ENCODE measurements at regions not wholly inside any gene's neighbourhood (a gene's known extent, or its start where the extent isn't known, plus 50 kb on each side); places are given as distances from the start of the nearest gene placed in this dataset.
"Not testable (repeated sequence)": the region's sequence is repeated elsewhere in the genome, so short reads cannot be mapped to it uniquely, and the experiment has no call there.

DNA sequence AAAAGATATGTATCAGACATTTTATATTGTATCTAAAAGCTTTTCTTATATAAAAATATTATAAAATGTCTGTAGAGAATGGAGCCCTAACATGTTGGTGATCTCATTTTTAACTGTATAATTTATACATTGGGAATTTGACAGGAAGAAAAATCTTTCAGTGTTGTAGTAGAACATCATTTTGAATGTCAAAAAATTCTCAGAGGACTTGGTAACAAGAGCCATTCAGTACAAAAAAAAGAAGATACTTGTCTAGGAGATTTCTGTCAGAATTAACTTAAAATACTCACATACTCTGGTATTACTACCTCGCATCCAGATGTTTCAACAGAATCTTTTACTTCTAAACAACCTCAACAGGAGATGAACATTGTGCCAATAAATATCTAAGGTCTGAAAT, 1277.9 kb downstream of the ROBO2 start:
- Histone ChIP-seq H3K36me3 (ENCODE audit: control insufficient read depth, insufficient read depth, low read length) (no peaks in the 10 kb centered on the region), H3K27me3 (replicated peaks; ENCODE audit: control insufficient read depth, insufficient read depth, low read length) (no peaks in the 10 kb centered on the region), H3K4me3 (replicated peaks; ENCODE audit: low read depth, low read length) (no peak overlapping the region)
- no peak for DNase-seq (ENCODE audit: extremely low read depth, insufficient read length)
- TF ChIP-seq, protein P1, sequence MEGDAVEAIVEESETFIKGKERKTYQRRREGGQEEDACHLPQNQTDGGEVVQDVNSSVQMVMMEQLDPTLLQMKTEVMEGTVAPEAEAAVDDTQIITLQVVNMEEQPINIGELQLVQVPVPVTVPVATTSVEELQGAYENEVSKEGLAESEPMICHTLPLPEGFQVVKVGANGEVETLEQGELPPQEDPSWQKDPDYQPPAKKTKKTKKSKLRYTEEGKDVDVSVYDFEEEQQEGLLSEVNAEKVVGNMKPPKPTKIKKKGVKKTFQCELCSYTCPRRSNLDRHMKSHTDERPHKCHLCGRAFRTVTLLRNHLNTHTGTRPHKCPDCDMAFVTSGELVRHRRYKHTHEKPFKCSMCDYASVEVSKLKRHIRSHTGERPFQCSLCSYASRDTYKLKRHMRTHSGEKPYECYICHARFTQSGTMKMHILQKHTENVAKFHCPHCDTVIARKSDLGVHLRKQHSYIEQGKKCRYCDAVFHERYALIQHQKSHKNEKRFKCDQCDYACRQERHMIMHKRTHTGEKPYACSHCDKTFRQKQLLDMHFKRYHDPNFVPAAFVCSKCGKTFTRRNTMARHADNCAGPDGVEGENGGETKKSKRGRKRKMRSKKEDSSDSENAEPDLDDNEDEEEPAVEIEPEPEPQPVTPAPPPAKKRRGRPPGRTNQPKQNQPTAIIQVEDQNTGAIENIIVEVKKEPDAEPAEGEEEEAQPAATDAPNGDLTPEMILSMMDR (IDR thresholded peaks at IDR 0.05; ENCODE audit: insufficient read depth, low read length, poor library complexity, severe bottlenecking): no peak

DNA sequence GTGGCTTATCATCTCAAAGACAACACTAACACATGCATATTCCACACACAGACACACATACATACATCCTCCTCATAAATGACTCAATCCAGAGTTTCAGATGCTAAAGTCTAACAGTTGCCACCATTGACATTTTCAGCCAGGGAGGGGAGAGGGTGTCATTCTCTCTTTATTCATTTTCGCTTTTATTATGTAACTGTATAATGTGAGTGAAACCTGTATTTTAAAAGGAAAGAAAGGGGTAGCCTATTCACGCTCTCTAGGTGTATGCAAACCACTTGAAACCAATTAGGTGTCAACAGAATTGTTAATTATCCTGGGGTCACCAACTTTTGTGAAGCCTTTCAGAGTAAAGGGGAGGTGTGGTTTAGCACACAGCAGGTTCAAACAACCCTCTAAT, 1282.9 kb downstream of the ROBO2 start:
- TF ChIP-seq, protein P1 (IDR thresholded peaks at IDR 0.05; ENCODE audit: insufficient read depth, low read length, poor library complexity, severe bottlenecking): no peak
- DNase-seq (ENCODE audit: extremely low read depth, insufficient read length): no peak
- H3K27me3 ChIP-seq (replicated peaks; ENCODE audit: control insufficient read depth, insufficient read depth, low read length): no peaks in the 10 kb centered on the region
- H3K4me3 ChIP-seq (replicated peaks; ENCODE audit: low read depth, low read length): no peak overlapping the region
- no peaks in the 10 kb centered on the region for H3K36me3 ChIP-seq (ENCODE audit: control insufficient read depth, insufficient read depth, low read length)

DNA sequence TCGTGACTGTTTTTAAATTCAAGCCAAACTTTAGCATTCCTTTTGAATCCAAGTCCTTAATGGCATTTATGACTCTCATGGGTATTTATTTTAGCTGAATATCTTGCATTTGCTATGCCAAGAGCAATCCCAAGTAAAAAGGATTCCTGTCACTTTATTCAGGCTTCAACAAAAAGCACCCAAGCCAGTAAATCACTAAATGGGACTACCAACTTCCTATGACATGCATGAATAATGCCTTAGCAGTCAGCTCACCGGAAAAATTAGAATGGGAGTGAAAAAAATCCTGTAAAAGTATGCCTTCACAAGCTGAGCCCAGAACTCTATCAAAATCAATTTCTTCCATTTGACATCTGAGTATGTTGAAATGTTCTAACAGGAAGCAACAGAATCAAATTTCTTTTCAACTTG, 1297.9 kb downstream of the ROBO2 start:
- Histone ChIP-seq H3K27me3 (replicated peaks; ENCODE audit: control insufficient read depth, insufficient read depth, low read length) (no peaks in the 10 kb centered on the region), H3K4me3 (replicated peaks; ENCODE audit: low read depth, low read length) (no peak overlapping the region), H3K36me3 (ENCODE audit: control insufficient read depth, insufficient read depth, low read length) (no peaks in the 10 kb centered on the region)
- TF ChIP-seq, protein P1 (IDR thresholded peaks at IDR 0.05; ENCODE audit: insufficient read depth, low read length, poor library complexity, severe bottlenecking): no peak
- DNase-seq (ENCODE audit: extremely low read depth, insufficient read length): no peak

GRCh38 chr3:78338405-78338804, 1298.5 kb downstream of the ROBO2 start:
- TF ChIP-seq, protein P1 (IDR thresholded peaks at IDR 0.05; ENCODE audit: insufficient read depth, low read length, poor library complexity, severe bottlenecking): no peak
- H3K27me3 ChIP-seq (replicated peaks; ENCODE audit: control insufficient read depth, insufficient read depth, low read length): no peaks in the 10 kb centered on the region
- DNase-seq (ENCODE audit: extremely low read depth, insufficient read length): no peak
- H3K36me3 ChIP-seq (ENCODE audit: control insufficient read depth, insufficient read depth, low read length): no peaks in the 10 kb centered on the region
- no peak overlapping the region for H3K4me3 ChIP-seq (replicated peaks; ENCODE audit: low read depth, low read length)

GRCh38 chr3:78343221-78343620, 1303.3 kb downstream of the ROBO2 start:
- Histone ChIP-seq H3K36me3 (ENCODE audit: control insufficient read depth, insufficient read depth, low read length) (no peaks in the 10 kb centered on the region), H3K27me3 (replicated peaks; ENCODE audit: control insufficient read depth, insufficient read depth, low read length) (no peaks in the 10 kb centered on the region), H3K4me3 (replicated peaks; ENCODE audit: low read depth, low read length) (no peak overlapping the region)
- TF ChIP-seq, protein P1 (IDR thresholded peaks at IDR 0.05; ENCODE audit: insufficient read depth, low read length, poor library complexity, severe bottlenecking): no peak
- no peak for DNase-seq (ENCODE audit: extremely low read depth, insufficient read length)

- not testable (repeated sequence) for H3K27me3 ChIP-seq (replicated peaks; ENCODE audit: control insufficient read depth, insufficient read depth, low read length); H3K36me3 ChIP-seq (ENCODE audit: control insufficient read depth, insufficient read depth, low read length); DNase-seq (ENCODE audit: extremely low read depth, insufficient read length); H3K4me3 ChIP-seq (replicated peaks; ENCODE audit: low read depth, low read length)
Measured at GRCh38 chr3:78344267-78344666, 1304.4 kb downstream of the ROBO2 start.

Data from GM06990 (cell line).